SU-DHL-6 (cell line): ENCODE measurements at regions not wholly inside any gene's neighbourhood (a gene's known extent, or its start where the extent isn't known, plus 50 kb on each side); places are given as distances from the start of the nearest gene placed in this dataset.
A peak's percentile ranks its signal among the peaks of the same experiment; 100 is the strongest.

ENCODE experiments used
- H2AFZ ChIP-seq: fragments of 200-600 bp; sonication (generic); 2 replicates; pipeline ENCODE4 v1.6.1; 2014; ENCODE audit warnings: low read depth, mild to moderate bottlenecking, moderate library complexity, mixed read lengths, antibody characterized with exemption, low read length; ENCODE audit not compliant: severe bottlenecking
- H3F3A ChIP-seq: fragments of 200-600 bp; shearing (Covaris generic); 2 replicates; pipeline ENCODE4 v1.6.0; 2016; ENCODE audit warnings: antibody characterized with exemption, mild to moderate bottlenecking; ENCODE audit not compliant: insufficient read depth
- H3K27ac ChIP-seq: fragments of 200-600 bp; sonication (generic); 2 replicates; pipeline ENCODE4 v1.5.1; 2016; ENCODE audit warnings: low read depth, mild to moderate bottlenecking, low read length, moderate library complexity, mixed read lengths
- H3K27me3 ChIP-seq: fragments of 200-600 bp; sonication (generic), shearing (Covaris generic); 2 replicates; pipeline ENCODE4 v1.6.0; 2014; ENCODE audit warnings: mild to moderate bottlenecking, low read length
- H3K36me3 ChIP-seq: fragments of 200-600 bp; sonication (generic); 2 replicates; pipeline ENCODE4 v1.6.1; 2014; ENCODE audit warnings: mild to moderate bottlenecking, low read length, mixed read lengths
- H3K4me2 ChIP-seq: fragments of 300-600, 200-600 bp; shearing (Covaris generic), sonication (generic); 2 replicates; pipeline ENCODE4 v1.6.0; 2014; ENCODE audit warnings: low read length, low read depth, mild to moderate bottlenecking; ENCODE audit not compliant: poor library complexity, severe bottlenecking
- H3K4me3 ChIP-seq: fragments of 200-600 bp; sonication (generic); 2 replicates; pipeline ENCODE4 v1.5.1; 2014; ENCODE audit warnings: antibody characterized with exemption, low read length, mild to moderate bottlenecking, mixed read lengths; ENCODE audit not compliant: insufficient read depth, poor library complexity, severe bottlenecking
- H3K79me2 ChIP-seq: fragments of 200-600 bp; sonication (generic); 2 replicates; pipeline ENCODE4 v1.6.1; 2014; ENCODE audit warnings: mild to moderate bottlenecking, low read length, moderate library complexity; ENCODE audit not compliant: insufficient read depth
- H3K9ac ChIP-seq: fragments of 200-600 bp; sonication (generic); 2 replicates; pipeline ENCODE4 v1.7.0; 2014; ENCODE audit warnings: mild to moderate bottlenecking, low read length
- H3K9me2 ChIP-seq: fragments of 200-600 bp; sonication (generic); replicated peaks from 2 replicates; pipeline ENCODE4 v1.6.1; 2014; ENCODE audit warnings: low read length; ENCODE audit not compliant: insufficient read depth
- H3K9me3 ChIP-seq: fragments of 200-600 bp; sonication (generic); 2 replicates; pipeline ENCODE4 v1.6.1; 2014; ENCODE audit warnings: low read length, mixed read lengths; ENCODE audit not compliant: insufficient read depth
- H4K20me1 ChIP-seq: fragments of 200-600 bp; sonication (generic); 2 replicates; pipeline ENCODE4 v1.6.1; 2014; ENCODE audit warnings: low read depth, mild to moderate bottlenecking, antibody characterized with exemption, low read length, moderate library complexity, mixed read lengths
- EZH2phosphoT487 ChIP-seq: fragments of 200-600 bp; sonication (generic), shearing (Covaris generic); conservative IDR thresholded peaks from 2 replicates; pipeline ENCODE4 v1.6.1; 2018; ENCODE audit warnings: mild to moderate bottlenecking, antibody characterized with exemption, low read length, moderate library complexity, mixed read lengths
- TF ChIP-seq, protein P1 (sequence below): fragments of 200-600 bp; sonication (generic); IDR thresholded peaks from one replicate; pipeline ENCODE4 v1.5.1; 2017; ENCODE audit warnings: antibody characterized with exemption, mild to moderate bottlenecking, low read length, moderate library complexity; ENCODE audit not compliant: insufficient read depth, poor library complexity, severe bottlenecking

- H4K20me1 ChIP-seq, result no peaks in the 10 kb centered on the region
- H3K9me3 ChIP-seq, result no peaks in the 10 kb centered on the region
- H3K27ac ChIP-seq, result no peak overlapping the region
- no peak overlapping the region for H3K9ac ChIP-seq
- no peak overlapping the region for H2AFZ ChIP-seq
- no peaks in the 10 kb centered on the region for H3K79me2 ChIP-seq
- H3K9me2 ChIP-seq, result no peaks in the 10 kb centered on the region
- no peaks in the 10 kb centered on the region for H3K27me3 ChIP-seq
- TF ChIP-seq, protein P1, sequence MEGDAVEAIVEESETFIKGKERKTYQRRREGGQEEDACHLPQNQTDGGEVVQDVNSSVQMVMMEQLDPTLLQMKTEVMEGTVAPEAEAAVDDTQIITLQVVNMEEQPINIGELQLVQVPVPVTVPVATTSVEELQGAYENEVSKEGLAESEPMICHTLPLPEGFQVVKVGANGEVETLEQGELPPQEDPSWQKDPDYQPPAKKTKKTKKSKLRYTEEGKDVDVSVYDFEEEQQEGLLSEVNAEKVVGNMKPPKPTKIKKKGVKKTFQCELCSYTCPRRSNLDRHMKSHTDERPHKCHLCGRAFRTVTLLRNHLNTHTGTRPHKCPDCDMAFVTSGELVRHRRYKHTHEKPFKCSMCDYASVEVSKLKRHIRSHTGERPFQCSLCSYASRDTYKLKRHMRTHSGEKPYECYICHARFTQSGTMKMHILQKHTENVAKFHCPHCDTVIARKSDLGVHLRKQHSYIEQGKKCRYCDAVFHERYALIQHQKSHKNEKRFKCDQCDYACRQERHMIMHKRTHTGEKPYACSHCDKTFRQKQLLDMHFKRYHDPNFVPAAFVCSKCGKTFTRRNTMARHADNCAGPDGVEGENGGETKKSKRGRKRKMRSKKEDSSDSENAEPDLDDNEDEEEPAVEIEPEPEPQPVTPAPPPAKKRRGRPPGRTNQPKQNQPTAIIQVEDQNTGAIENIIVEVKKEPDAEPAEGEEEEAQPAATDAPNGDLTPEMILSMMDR, result no peak
- no peaks in the 10 kb centered on the region for H3K36me3 ChIP-seq
- H3K4me2 ChIP-seq, result no peak overlapping the region
- no peaks in the 10 kb centered on the region for H3F3A ChIP-seq
- no peak overlapping the region for H3K4me3 ChIP-seq
Observed at GRCh38 chr4:121255986-121256750, 92.0 kb upstream of the TNIP3 start.

DNA sequence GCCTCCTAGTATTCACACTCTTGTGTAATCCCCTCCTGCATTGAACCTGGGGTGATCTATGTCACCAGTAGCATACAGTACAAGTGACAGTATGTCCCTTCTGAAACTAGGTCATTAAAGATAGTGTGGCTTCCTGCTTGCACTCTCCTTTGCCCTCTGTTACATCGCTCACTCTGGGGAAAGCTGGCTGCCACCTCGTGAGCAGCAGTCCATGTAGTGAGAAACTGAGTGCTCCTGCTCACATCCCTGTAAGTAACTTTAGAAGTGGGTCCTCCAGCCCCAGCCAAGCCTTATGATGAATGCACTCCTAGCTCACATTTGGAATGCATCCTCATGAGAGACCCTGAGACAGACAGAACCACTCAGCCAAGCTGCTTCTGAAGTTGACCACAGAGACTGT, 89.8 kb upstream of the TNIP3 start:
- no peaks in the 10 kb centered on the region for H3K27me3 ChIP-seq
- H4K20me1 ChIP-seq, result no peaks in the 10 kb centered on the region
- H3K27ac ChIP-seq, result no peak overlapping the region
- no peak overlapping the region for H2AFZ ChIP-seq
- no peaks in the 10 kb centered on the region for H3K79me2 ChIP-seq
- H3K4me3 ChIP-seq, result no peak overlapping the region
- no peak overlapping the region for H3K9ac ChIP-seq
- H3K9me2 ChIP-seq, result no peaks in the 10 kb centered on the region
- no peaks in the 10 kb centered on the region for H3K9me3 ChIP-seq
- no peaks in the 10 kb centered on the region for H3F3A ChIP-seq
- no peaks in the 10 kb centered on the region for H3K36me3 ChIP-seq
- TF ChIP-seq, protein P1, result no peak
- no peak for TF ChIP-seq EZH2phosphoT487
- H3K4me2 ChIP-seq, result no peak overlapping the region

DNA sequence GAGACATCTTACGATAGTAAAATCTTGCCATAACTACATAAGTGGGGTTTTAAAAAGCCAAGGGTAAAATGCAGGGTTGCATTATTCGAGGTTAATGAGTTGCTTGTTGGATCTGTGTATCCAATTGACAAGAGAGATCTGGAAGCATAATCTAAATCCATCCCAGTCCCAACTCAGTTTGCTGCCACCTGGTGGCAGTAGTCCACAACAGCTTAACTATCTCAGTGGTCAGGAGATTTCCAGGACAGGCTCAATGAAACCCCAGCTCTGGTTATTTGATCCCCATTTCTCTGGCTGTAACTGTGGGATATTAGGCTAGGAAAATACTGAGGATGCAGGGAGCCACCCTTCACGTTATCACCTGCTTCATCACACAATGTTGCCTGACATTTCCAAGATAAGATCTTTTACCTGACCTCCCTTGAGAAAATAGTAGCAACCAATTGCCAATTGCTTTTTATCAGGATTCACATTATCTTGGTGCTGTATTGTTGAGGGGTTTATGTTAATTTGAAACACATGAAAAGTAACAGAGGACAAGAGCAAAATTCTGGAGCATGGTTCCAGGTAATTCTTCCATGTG, 88.2 kb upstream of the TNIP3 start:
- TF ChIP-seq, protein P1, result peak; percentile 54
- no peak for TF ChIP-seq EZH2phosphoT487
- Histone ChIP-seq H3K9me2 (no peaks in the 10 kb centered on the region), H3K36me3 (no peaks in the 10 kb centered on the region), H3K9ac (no peak overlapping the region), H3K79me2 (no peaks in the 10 kb centered on the region), H3K27ac (no peak overlapping the region), H3K27me3 (no peaks in the 10 kb centered on the region), H3K9me3 (no peaks in the 10 kb centered on the region), H2AFZ (no peak overlapping the region), H3K4me3 (no peak overlapping the region), H3K4me2 (no peak overlapping the region), H3F3A (no peaks in the 10 kb centered on the region), H4K20me1 (no peaks in the 10 kb centered on the region)
